Neuronal stem cell (in vitro differentiated cells): ENCODE measurements at regions not wholly inside any gene's neighbourhood (a gene's known extent, or its start where the extent isn't known, plus 50 kb on each side); places are given as distances from the start of the nearest gene placed in this dataset.

Source experiments
- DNase-seq: peaks from one replicate; pipeline ENCODE4 v3.0.0-alpha.2; 2013; ENCODE audit warnings: low spot score
- H2AFZ ChIP-seq: one replicate; pipeline ENCODE4 v1.6.1; 2013; ENCODE audit warnings: mild to moderate bottlenecking, low read length, inconsistent platforms
- H2AK5ac ChIP-seq: 2 replicates; pipeline ENCODE4 v1.6.1; 2013; ENCODE audit warnings: low read depth, mild to moderate bottlenecking, inconsistent platforms, low read length, moderate library complexity, mixed read lengths
- H2BK120ac ChIP-seq: 2 replicates; pipeline ENCODE4 v1.6.1; 2013; ENCODE audit warnings: low read depth, mild to moderate bottlenecking, inconsistent platforms, low read length, moderate library complexity, mixed read lengths
- H2BK12ac ChIP-seq: one replicate; pipeline ENCODE4 v1.6.1; 2013; ENCODE audit warnings: low read length, inconsistent platforms
- H2BK15ac ChIP-seq: 2 replicates; pipeline ENCODE4 v1.6.1; 2013; ENCODE audit warnings: mild to moderate bottlenecking, low read length, inconsistent platforms, mixed read lengths
- H2BK5ac ChIP-seq: one replicate; pipeline ENCODE4 v1.6.1; 2013; ENCODE audit warnings: inconsistent platforms, mild to moderate bottlenecking, low read length, moderate library complexity
- H3K14ac ChIP-seq: one replicate; pipeline ENCODE4 v1.6.1; 2013; ENCODE audit warnings: low read length, inconsistent platforms
- H3K18ac ChIP-seq: 2 replicates; pipeline ENCODE4 v1.6.1; 2013; ENCODE audit warnings: low read length, inconsistent platforms
- H3K23ac ChIP-seq: 2 replicates; pipeline ENCODE4 v1.6.1; 2013; ENCODE audit warnings: low read depth, mild to moderate bottlenecking, mixed read lengths, low read length, inconsistent platforms; ENCODE audit not compliant: poor library complexity
- H3K27ac ChIP-seq: replicated peaks from 3 replicates; pipeline ENCODE4 v1.5.1; 2013; ENCODE audit warnings: low read length, inconsistent platforms
- H3K27me3 ChIP-seq, 3 experiments: 2 replicates each; pipeline ENCODE4 v1.6.1; 2013; ENCODE audit warnings: low read length in 3 of 3, mild to moderate bottlenecking in 2 of 3, inconsistent platforms in 1 of 3, low read depth in 1 of 3, mixed read lengths in 1 of 3, moderate library complexity in 1 of 3; ENCODE audit not compliant: control insufficient read depth in 3 of 3, insufficient read depth in 3 of 3
- H3K36me3 ChIP-seq, 2 donors: replicated peaks in 1 of 2; 2 replicates each; pipeline ENCODE4 v1.6.1; 2013; ENCODE audit warnings: low read length in 2 of 2; ENCODE audit not compliant: control insufficient read depth in 2 of 2, insufficient read depth in 2 of 2
- H3K4ac ChIP-seq: 2 replicates; pipeline ENCODE4 v1.6.1; 2013; ENCODE audit warnings: inconsistent platforms, mild to moderate bottlenecking, low read length, moderate library complexity
- H3K4me1 ChIP-seq, 2 donors: 1 replicate in 1 of 2; 2 replicates in 1 of 2; pipeline ENCODE4 v1.6.1; 2013; ENCODE audit warnings: low read length in 2 of 2, low read depth in 1 of 2; ENCODE audit not compliant: control insufficient read depth in 2 of 2, insufficient read depth in 1 of 2
- H3K4me2 ChIP-seq: one replicate; pipeline ENCODE4 v1.6.1; 2013; ENCODE audit warnings: mild to moderate bottlenecking, low read length, inconsistent platforms; ENCODE audit not compliant: insufficient read depth, poor library complexity, severe bottlenecking
- H3K4me3 ChIP-seq, 2 donors: 2 replicates each; pipeline ENCODE4 v1.5.1; 2013; ENCODE audit warnings: low read length in 2 of 2, mild to moderate bottlenecking in 2 of 2, inconsistent platforms in 1 of 2, moderate library complexity in 1 of 2
- H3K79me1 ChIP-seq: one replicate; pipeline ENCODE4 v1.6.1; 2013; ENCODE audit warnings: low read depth, mild to moderate bottlenecking, inconsistent platforms, low read length, moderate library complexity
- H3K9ac ChIP-seq: one replicate; pipeline ENCODE4 v1.6.1; 2013; ENCODE audit warnings: mild to moderate bottlenecking, low read depth, low read length, inconsistent platforms; ENCODE audit not compliant: poor library complexity
- H3K9me3 ChIP-seq, 2 donors: replicated peaks in 1 of 2; 2 replicates each; pipeline versions ENCODE3 to v1.6.1; 2013; ENCODE audit warnings: low read length in 2 of 2, mild to moderate bottlenecking in 2 of 2, inconsistent platforms in 1 of 2, low read depth in 1 of 2, mixed read lengths in 1 of 2, moderate library complexity in 1 of 2; ENCODE audit not compliant: control insufficient read depth in 2 of 2, insufficient read depth in 1 of 2
- H4K8ac ChIP-seq: one replicate; pipeline ENCODE4 v1.6.1; 2013; ENCODE audit warnings: low read depth, mild to moderate bottlenecking, inconsistent platforms, low read length, moderate library complexity
- H4K91ac ChIP-seq: one replicate; pipeline ENCODE4 v1.6.1; 2013; ENCODE audit warnings: low read length, low read depth, mild to moderate bottlenecking, inconsistent platforms; ENCODE audit not compliant: poor library complexity
- WGBS, 2 donors: extraction: QIAGEN DNeasy Blood & Tissue Kit; methylation state at CpG; one replicate each; pipeline ENCODE4 v1.1.7; 2013; ENCODE audit warnings: missing lambda C conversion rate in 2 of 2, mixed read lengths in 1 of 2; ENCODE audit not compliant: insufficient read length in 2 of 2, insufficient replicate concordance in 1 of 2; ENCODE audit errors: extremely low coverage in 2 of 2; 5-methylcytosine and 5-hydroxymethylcytosine counted together

GRCh38 chr20:52461582-52461981, 270.0 kb upstream of the ZFP64 start:
- Histone ChIP-seq H3K4ac (no peak overlapping the region), H3K36me3 (no peaks in the 10 kb centered on the region), H3K9ac (no peak overlapping the region), H3K4me2 (no peak overlapping the region), H3K9me3 (peaks cover 0 to 3% of the 10 kb centered on the region in 2 donors), H3K79me1 (no peaks in the 10 kb centered on the region), H3K27ac (no peak overlapping the region), H3K4me3 (no peak overlapping the region), H4K91ac (no peak overlapping the region), H4K8ac (no peak overlapping the region), H3K4me1 (no peaks in the 10 kb centered on the region), H2AK5ac (no peak overlapping the region), H2BK5ac (no peak overlapping the region), H3K27me3 (peaks cover 0 to 3% (median 0%) of the 10 kb centered on the region in 3 experiments), H2AFZ (no peak overlapping the region), H3K18ac (peak overlapping the region; percentile 57), H3K14ac (no peak overlapping the region), H3K23ac (no peak overlapping the region), H2BK120ac (no peak overlapping the region), H2BK12ac (no peak overlapping the region), H2BK15ac (no peak overlapping the region)
- no peak for DNase-seq
- no CpG with 5 or more reads among the region's 7 CpGs for WGBS, 2 donors

- no peak overlapping the region for H4K8ac ChIP-seq
- no peak overlapping the region for H2AK5ac ChIP-seq
- no peaks in the 10 kb centered on the region for H3K79me1 ChIP-seq
- H3K4me2 ChIP-seq = no peak overlapping the region
- no peaks in the 10 kb centered on the region for H3K27me3 ChIP-seq
- H2BK5ac ChIP-seq = no peak overlapping the region
- H2BK15ac ChIP-seq = no peak overlapping the region
- no peak overlapping the region for H2BK12ac ChIP-seq
- H2AFZ ChIP-seq = no peak overlapping the region
- no peak overlapping the region for H3K4me3 ChIP-seq
- H3K4ac ChIP-seq = no peak overlapping the region
- no peak overlapping the region for H3K14ac ChIP-seq
- no peaks in the 10 kb centered on the region for H3K9me3 ChIP-seq
- H3K4me1 ChIP-seq = peaks cover 0 to 7% of the 10 kb centered on the region in 2 donors
- no peak overlapping the region for H2BK120ac ChIP-seq
- H4K91ac ChIP-seq = no peak overlapping the region
- no peaks in the 10 kb centered on the region for H3K36me3 ChIP-seq
- no peak overlapping the region for H3K9ac ChIP-seq
- H3K27ac ChIP-seq = no peak overlapping the region
- no peak for DNase-seq
- H3K23ac ChIP-seq = no peak overlapping the region
- WGBS, 2 donors = no CpG with 5 or more reads among the region's 4 CpGs
- no peak overlapping the region for H3K18ac ChIP-seq
Observed at GRCh38 chr20:52459150-52459549, 267.6 kb upstream of the ZFP64 start.

- H3K9me3 ChIP-seq = no peaks in the 10 kb centered on the region
- H3K4me3 ChIP-seq = no peak overlapping the region
- H3K14ac ChIP-seq = no peak overlapping the region
- H2BK120ac ChIP-seq = no peak overlapping the region
- H3K4me1 ChIP-seq = peaks cover 0 to 7% of the 10 kb centered on the region in 2 donors
- H3K36me3 ChIP-seq = no peaks in the 10 kb centered on the region
- H3K9ac ChIP-seq = no peak overlapping the region
- DNase-seq = no peak
- H2BK5ac ChIP-seq = no peak overlapping the region
- no peak overlapping the region for H4K8ac ChIP-seq
- H3K23ac ChIP-seq = no peak overlapping the region
- no peak overlapping the region for H2AK5ac ChIP-seq
- no peak overlapping the region for H3K27ac ChIP-seq
- no peak overlapping the region for H2BK12ac ChIP-seq
- H4K91ac ChIP-seq = no peak overlapping the region
- H3K18ac ChIP-seq = no peak overlapping the region
- H3K27me3 ChIP-seq = no peaks in the 10 kb centered on the region
- H2AFZ ChIP-seq = no peak overlapping the region
- no peaks in the 10 kb centered on the region for H3K79me1 ChIP-seq
- no peak overlapping the region for H2BK15ac ChIP-seq
- H3K4me2 ChIP-seq = no peak overlapping the region
- no peak overlapping the region for H3K4ac ChIP-seq
- WGBS, 2 donors = no CpG with 5 or more reads among the region's 2 CpGs
Observed at GRCh38 chr20:52457826-52458225, 266.2 kb upstream of the ZFP64 start.

- no peak overlapping the region for H2BK12ac ChIP-seq
- H3K79me1 ChIP-seq = no peaks in the 10 kb centered on the region
- no peak overlapping the region for H3K4me3 ChIP-seq
- no peak overlapping the region for H3K23ac ChIP-seq
- H3K9ac ChIP-seq = no peak overlapping the region
- no peak overlapping the region for H3K4me2 ChIP-seq
- H3K14ac ChIP-seq = no peak overlapping the region
- no peaks in the 10 kb centered on the region for H3K36me3 ChIP-seq
- no peak overlapping the region for H4K8ac ChIP-seq
- no peak overlapping the region for H2AK5ac ChIP-seq
- no peak overlapping the region for H3K27ac ChIP-seq
- no peak overlapping the region for H2BK15ac ChIP-seq
- no peak overlapping the region for H3K4ac ChIP-seq
- no peak overlapping the region for H2BK5ac ChIP-seq
- no peaks in the 10 kb centered on the region for H3K27me3 ChIP-seq
- DNase-seq = no peak
- no peaks in the 10 kb centered on the region for H3K9me3 ChIP-seq
- no peak overlapping the region for H3K18ac ChIP-seq
- no peak overlapping the region for H2BK120ac ChIP-seq
- H2AFZ ChIP-seq = peak overlapping the region; percentile 24
- H3K4me1 ChIP-seq = peaks cover 2 to 7% of the 10 kb centered on the region in 2 donors
- no peak overlapping the region for H4K91ac ChIP-seq
- no CpG with 5 or more reads among the region's 2 CpGs for WGBS, 2 donors
Observed at GRCh38 chr20:52454660-52455059, 263.1 kb upstream of the ZFP64 start.
